Bronchial epithelial cell (primary cell): ENCODE measurements at regions not wholly inside any gene's neighbourhood (a gene's known extent, or its start where the extent isn't known, plus 50 kb on each side); places are given as distances from the start of the nearest gene placed in this dataset.
A peak's percentile ranks its signal among the peaks of the same experiment; 100 is the strongest.

Experiments
- DNase-seq: peaks from one replicate; pipeline ENCODE4 v3.0.0-alpha.2; 2010; ENCODE audit warnings: low read depth
- FAIRE-seq: peaks from 2 replicates; lab custom pipeline; 2011; peaks lifted over from hg19 to GRCh38; lab: Jason Lieb, UNC
- H3K27me3 ChIP-seq: 2 replicates; pipeline ENCODE4 v1.5.1; 2011; ENCODE audit warnings: low read length; ENCODE audit not compliant: control insufficient read depth, insufficient read depth
- H3K36me3 ChIP-seq: 2 replicates; pipeline ENCODE4 v1.5.1; 2011; ENCODE audit warnings: low read length; ENCODE audit not compliant: control insufficient read depth, insufficient read depth
- H3K4me3 ChIP-seq: 2 replicates; pipeline ENCODE4 v1.5.1; 2011; ENCODE audit warnings: mild to moderate bottlenecking, low read depth, low read length, control low read depth
- CTCF ChIP-seq: IDR thresholded peaks from 2 replicates; pipeline ENCODE4 v1.5.1; 2011; ENCODE audit warnings: mild to moderate bottlenecking, moderate library complexity, low read length, control low read depth, inconsistent platforms; ENCODE audit not compliant: insufficient read depth, severe bottlenecking

GRCh38 chr21:38556390-38556789 lies 58.1 kb upstream of the ERG start:
- no peak overlapping the region for H3K4me3 ChIP-seq
- H3K27me3 ChIP-seq: no peaks in the 10 kb centered on the region
- no peak for TF ChIP-seq CTCF
- FAIRE-seq (no peak), DNase-seq (no peak)
- no peaks in the 10 kb centered on the region for H3K36me3 ChIP-seq

GRCh38 chr21:38561205-38561604 lies 62.9 kb upstream of the ERG start:
- FAIRE-seq (no peak), DNase-seq (peak; percentile 7)
- H3K27me3 ChIP-seq: no peaks in the 10 kb centered on the region
- no peak for TF ChIP-seq CTCF
- H3K36me3 ChIP-seq: no peaks in the 10 kb centered on the region
- no peak overlapping the region for H3K4me3 ChIP-seq

GRCh38 chr21:38561613-38562581 lies 63.6 kb upstream of the ERG start:
- H3K36me3 ChIP-seq: no peaks in the 10 kb centered on the region
- FAIRE-seq: no peak
- no peak overlapping the region for H3K4me3 ChIP-seq
- no peak for DNase-seq
- H3K27me3 ChIP-seq: no peaks in the 10 kb centered on the region
- no peak for TF ChIP-seq CTCF

GRCh38 chr21:38567335-38567969 lies 69.2 kb upstream of the ERG start:
- TF ChIP-seq CTCF: no peak
- no peak overlapping the region for H3K4me3 ChIP-seq
- DNase-seq (no peak), FAIRE-seq (no peak)
- no peaks in the 10 kb centered on the region for H3K36me3 ChIP-seq
- H3K27me3 ChIP-seq: no peaks in the 10 kb centered on the region

- Histone ChIP-seq H3K4me3 (no peak overlapping the region), H3K36me3 (no peaks in the 10 kb centered on the region), H3K27me3 (no peaks in the 10 kb centered on the region)
- FAIRE-seq: no peak
- no peak for DNase-seq
- no peak for TF ChIP-seq CTCF
These were observed 69.7 kb upstream of the ERG start for GRCh38 chr21:38567970-38568360.
